Activated CD8-positive, alpha-beta memory T cell treated with anti-CD3 and anti-CD28 coated beads, Interleukin-2, amount 50 U/mL, for 48 hours (primary cell): ENCODE measurements at regions not wholly inside any gene's neighbourhood (a gene's known extent, or its start where the extent isn't known, plus 50 kb on each side); places are given as distances from the start of the nearest gene placed in this dataset.

Experiments
- DNase-seq: peaks from one replicate; pipeline ENCODE4 v3.0.0-alpha.2; 2020

DNA sequence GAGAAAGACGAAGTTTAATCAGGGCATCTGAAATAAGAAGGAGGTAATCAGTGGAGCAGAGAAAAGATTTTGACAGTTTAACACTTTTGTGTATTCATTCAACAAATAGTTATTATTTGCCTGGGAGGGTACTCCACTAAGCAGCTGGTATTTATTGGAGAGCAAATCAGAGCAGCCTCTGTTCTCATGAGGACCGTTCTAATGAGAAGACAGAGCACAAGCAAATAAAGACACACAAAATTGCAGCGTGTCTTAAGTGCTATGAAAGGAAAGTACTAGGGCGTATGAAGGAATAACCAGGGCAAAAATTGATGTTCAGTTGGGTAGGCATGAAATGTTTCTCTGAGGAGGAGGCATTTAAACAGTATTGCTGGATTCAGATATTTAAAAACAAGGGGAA is 302.9 kb upstream of the RARB start:
- DNase-seq = no peak

DNA sequence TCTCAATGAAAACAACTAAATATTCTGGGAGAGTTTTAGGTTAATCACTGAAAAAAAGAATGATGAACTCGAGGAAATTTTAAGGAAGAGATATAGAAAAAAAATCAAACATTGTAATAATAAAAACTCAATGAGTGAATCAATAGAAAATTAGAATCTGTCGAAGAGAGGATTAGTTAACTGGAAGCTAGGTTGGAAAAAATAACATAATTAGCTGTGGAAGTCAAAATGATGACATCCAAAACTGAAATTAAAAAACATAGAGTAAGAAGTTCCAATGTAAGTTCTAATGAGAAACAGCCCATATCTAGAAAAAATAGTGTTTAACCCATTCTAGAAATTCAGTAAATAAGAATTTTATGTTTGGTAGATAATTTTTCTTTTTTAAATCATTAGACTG is 299.3 kb upstream of the RARB start:
- DNase-seq = no peak

DNA sequence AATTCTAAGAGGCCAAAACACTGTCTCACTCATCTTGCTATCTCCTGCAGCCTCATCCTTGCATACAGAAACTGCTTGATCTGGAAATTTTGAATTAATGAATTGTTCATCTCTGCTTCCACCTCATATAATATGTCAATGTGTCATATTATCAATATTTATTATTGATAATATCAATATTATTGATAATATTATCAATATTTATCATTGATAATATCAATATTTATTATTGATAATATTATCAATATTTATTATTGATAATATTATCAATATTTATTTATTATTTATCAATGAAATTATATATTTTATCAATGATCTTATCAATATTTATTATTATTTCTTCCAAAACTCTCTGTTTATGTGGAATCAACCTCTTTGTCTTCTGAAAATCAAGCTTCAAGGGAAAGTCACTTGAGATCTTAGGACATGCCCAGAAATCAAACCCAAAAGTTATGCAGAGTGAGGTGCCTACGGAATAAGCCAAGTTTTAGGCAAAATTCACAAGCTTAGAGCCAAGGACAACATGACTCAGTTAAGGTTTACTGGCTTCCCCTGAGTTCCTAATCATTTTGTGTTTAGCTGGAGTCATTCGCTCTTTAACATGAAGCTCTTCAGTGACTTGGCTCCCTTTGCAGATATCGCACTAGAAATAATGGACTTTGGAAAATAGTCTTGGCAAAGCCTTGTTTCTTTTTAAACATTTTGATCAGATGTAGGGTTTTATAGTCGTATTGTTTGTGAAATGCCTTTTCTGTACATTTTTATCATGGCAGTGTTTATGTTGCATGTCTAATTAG is 297.1 kb upstream of the RARB start:
- no peak for DNase-seq

DNA sequence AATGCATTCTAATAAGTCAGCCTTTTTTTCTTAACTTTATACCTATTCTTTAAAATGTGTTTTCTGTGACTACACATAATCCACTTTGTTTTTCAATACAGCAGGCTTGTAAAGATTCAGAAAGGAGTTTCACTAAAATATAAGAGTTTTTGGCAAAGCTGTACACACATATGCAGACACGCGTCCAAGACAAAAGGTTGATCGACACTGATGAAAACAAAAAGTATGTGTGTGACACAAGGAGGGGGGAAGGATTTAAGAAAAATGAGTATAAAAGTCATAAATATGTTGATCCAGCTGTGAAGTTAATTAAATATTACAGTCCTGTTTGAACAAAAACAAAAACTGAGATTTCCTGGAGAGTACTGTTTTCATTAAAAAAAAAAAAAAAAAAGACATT is 294.5 kb upstream of the RARB start:
- no peak for DNase-seq

DNA sequence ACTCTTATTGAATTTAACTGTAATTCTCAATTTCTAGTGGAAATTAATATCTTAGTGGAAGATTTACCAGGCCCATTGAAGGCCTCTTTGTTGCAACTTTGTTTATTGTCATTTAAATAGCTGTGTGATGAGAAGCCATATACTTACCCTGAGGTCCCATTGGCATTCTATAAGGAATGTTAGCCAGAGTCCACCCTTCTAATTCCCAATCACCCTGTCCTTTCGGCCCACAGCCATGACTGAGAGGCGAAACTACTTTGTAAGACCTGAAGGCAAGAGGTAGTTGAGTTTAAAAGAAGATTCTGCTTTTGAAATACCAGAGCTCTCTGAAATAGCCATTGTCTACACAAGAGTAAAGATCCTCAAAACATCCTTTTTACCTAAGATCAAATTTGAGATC is 290.5 kb upstream of the RARB start:
- no peak for DNase-seq

DNA sequence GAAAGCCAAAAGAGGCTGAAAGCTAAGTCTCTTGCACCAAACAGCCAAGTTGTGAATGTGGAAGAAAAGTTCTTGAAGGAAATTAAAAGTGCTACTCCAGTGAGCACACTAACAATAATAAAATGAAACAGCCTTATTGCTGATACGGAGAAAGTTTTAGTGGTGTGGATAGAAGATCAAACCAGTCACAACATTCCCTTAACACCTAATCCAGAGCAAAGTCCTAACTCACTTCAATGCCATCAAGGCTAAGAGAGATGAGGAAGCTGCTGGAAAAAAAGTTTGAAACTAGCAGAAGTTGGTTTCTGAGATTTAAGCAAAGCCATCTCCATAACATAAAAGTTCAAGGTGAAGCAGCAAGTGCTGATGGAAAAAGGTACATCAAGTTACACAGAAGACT is 288.8 kb upstream of the RARB start:
- no peak for DNase-seq

DNA sequence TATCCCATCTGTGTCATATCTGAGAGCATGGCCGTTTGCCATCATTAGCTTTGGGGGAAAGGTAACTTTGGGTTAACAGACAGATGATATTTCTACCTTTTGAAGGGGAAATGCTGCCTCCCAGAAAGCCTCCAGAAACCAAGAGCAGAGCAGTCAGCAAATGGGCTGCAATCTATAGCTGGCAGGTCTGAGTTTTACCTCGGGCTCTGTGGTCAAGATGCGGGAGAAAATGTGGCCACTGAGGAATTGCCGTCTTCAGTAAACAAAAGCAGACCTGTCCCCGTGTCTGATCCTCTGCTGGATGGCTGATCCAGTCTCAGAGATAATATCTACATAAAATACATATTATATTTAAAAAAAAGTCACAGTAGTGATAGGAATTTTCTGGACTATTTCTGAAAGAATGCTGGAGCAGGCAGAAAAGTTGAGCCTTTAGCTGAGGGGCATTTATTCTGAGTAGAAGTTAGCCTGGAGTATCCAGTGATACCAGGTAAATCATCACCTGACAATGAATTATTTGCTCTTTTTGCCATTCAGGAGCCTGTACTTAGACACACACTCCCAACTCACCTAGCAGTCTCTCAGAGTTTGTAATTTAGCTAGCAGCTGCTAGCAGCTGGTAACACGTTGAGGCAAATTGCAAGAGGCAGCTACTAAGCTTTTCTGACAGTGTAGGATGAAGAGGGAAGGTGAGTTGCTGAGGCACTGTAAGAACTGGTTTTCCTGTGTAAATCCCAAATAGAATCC is 285.3 kb upstream of the RARB start:
- no peak for DNase-seq

DNA sequence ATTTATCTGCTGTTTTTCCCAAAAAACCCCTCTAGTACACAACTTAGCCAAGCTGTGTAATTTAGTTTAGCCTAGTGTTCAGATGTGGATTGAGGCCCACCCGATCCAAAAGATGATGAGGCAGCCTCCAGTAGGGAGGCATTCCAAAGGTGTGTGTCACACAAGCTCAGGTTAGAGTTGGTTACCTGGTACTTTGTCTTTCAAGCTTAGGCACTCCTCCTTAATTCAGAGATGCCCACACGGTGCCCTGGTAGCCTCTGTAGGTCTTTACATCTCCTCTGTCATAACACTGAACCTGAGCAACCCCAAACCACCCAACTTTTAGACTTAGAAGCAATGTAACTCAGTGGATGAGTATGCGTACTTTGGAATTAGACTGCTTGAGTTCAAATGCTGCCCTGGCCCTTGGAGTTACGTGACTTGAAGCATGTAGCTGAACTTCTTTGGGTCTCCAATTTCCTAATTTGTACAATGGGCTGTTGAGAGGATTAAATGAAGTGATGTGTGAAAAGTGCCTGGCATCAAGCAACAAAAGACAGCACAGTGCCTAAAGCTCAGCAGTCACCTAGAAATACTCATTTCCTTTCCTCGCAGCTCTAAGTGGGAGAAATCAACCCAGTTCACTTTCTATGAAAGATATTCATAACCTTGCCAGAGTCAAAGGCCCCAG is 284.6 kb upstream of the RARB start:
- no peak for DNase-seq

DNA sequence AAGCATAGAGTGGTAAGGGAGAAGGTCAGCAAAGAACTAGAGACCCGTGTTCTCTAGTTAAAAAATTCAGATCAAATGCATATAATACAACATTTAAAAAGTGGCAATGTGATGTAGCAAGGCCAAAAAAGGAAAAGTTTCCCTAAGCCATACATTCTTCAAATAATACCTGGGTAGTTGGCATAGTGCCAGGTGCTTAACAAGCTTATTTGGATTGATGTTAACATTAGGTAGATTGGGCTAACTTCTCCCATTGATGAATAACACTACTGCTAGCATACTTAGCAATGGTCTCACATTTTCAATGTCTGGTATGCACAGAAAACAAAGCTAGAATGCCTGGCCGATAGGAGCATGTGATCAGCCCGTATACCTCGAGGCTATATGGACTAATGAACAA is 283.6 kb upstream of the RARB start:
- no peak for DNase-seq

DNA sequence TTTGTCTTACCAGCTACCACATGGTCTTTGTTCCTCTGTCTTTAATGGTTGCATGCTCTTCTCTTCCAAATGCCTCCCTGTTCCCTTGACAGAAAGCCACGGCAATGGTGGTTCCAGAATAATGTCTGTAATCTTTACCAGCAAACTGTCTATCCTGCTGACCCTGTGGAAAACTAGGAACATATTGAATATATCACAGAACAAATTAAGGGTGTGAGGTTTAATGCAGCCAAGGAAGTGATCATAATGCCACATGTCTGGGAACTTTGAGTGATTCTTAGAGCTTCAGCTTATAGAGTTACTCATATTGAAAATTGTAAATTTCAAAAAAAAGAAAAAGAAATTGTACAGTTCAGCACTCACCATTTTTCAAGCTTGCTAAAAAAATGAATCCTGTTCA is 282.9 kb upstream of the RARB start:
- DNase-seq = no peak

DNA sequence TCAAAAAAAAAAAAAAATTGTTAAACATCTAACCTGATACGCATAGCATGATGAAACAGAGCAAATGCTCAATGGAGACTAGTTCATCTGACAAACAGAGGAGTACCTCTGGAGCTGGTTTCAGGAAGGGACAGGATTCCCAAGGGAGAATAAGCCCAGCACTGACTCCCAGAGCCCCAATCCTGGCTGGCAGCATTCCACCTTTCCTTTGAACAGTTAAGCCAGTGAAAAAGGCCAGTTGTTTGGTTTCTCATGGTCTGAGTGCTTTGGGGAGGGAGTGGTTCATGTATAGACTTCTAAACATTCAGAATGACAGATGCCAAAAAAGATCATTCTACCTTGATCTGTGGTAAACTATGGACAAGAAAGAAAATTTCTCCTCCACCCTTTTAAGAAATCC is 277.9 kb upstream of the RARB start:
- DNase-seq = no peak

DNA sequence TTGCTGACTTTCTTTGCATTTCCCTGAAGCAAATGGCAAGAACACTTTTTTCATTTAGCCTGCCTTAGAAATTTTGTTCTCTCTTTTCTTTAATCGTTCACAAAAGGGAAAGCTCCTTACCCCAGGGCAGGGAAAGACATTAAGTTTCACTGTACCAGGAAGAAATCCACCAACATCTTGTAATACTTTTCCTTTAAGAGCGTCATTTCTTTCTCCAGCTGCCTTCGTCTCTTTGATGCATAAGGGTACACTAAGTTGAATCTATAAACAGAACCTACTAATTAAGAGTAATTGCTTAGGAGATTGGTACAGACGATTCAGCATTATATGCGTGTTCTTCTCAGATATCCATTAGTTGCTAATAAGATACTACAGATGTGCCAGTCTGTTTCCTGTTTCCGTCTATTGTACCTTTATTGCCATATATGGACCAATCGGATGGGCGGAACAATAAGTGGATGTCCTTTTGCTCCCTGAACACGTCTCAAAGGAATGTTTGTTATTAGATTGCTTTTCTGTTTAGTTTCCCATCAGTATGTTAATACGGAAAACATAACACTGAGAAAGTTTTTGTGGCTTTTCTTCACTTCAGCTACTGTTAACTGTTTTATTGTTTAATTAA is 276.7 kb upstream of the RARB start:
- DNase-seq = no peak

DNA sequence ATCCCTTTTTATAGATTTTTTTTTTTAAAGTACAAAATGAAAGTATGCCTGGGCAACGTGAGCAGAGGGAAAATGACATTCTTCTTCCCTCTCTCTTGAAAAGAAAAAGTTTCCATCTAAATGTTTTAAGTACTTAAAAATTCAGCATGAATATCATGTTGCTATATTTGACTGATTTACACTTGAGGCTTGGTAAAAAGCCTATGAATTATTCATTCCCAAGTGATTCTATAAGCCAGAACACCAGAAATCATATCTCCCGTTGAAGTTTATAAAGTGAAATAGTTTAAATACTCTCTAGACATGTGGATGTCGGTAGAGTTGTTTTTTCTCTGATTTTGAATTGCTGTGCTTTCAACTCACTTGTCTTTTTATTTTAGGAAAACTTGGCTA is 276.2 kb upstream of the RARB start:
- no peak for DNase-seq

DNA sequence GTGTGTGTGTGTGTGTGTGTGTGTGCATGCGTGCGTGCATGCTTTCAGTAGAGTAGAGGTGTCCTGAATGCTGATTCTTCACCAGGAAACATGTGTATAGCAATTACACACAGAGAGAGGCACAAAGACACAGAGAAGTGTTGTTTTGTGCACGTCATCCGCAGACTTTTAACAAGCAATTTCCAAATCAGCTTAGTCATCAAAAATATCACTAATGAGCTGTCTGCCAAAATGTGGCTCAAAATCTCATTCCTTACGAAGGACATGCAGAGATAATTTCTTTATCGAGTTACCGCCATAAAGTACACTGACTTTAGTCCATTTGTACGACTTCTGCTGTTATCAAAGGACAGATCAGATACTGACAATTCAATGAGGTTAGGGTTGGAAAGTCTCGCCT is 274.9 kb upstream of the RARB start:
- DNase-seq = no peak

DNA sequence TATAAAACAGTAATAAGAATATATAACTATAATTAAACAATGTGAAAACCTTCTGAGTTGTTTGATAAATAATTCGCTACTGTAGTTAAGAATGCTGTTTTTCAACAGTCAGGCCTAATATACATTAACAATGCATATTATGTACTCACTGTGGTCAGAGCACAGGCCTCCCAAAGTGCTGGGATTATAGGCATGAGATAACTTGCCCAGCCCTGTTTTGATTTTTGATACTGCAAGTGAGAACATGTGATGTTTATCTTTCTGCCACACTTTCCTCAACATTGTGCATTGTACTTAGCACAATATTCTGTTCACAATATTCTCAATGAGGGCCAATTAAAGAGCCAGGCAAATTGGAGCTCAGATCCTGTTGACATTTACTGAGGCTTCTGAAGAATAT is 274.5 kb upstream of the RARB start:
- no peak for DNase-seq

DNA sequence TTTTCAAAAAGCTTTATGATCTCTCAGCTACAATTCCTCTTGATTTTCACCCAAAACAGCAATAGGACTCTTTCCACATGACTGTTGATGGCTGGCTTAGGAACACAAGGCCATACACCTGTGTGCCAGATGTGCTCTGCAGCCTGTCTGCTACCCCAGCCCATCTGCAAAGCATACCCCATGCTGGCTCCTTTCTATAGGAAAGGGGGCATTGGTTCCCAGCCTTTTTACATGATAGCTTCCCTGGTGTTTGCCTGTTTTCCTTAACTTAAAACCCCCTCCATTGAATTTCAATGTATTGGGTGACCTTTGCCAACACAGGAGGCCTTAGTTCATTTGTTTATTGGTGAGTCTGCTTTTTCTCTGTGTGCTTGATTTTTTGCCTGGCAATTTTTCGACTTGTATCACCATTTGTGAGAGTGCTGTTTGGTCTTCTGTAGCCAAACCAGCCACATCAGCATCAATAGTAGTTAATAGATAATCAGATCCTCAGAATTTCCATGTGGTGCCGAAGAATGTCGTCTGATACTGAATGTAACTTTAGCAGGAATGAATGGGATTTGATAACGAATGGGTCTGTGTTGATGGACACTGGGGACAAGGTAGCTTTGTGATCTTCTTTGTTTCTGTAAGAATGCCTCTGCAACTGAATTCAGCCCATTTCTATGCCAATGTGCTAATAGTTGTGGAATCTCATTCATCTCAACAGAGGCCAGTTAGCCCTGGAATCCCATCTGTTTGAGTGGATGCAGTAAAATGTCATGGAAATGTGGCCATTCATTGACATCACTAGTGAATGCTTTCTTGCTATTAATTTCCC is 272.2 kb upstream of the RARB start:
- no peak for DNase-seq

DNA sequence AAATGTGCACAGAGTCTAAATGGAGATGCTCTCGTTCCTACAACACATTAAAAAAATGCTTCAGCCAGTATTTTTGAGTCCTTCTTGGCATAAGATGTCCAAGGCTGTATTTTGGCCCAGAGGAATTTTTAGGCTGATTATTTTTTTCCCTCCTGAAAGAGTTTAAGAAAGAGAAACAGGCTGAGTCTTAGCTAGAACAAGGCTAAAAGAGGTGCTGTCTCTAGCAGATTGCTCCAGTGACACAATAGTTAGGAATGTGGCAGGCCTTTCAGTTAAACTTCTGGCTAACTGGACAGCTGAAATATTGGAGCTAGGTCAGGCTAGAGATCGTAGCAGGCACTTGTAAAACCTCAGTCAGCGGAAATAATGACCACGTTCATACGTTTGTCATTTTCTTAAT is 271.4 kb upstream of the RARB start:
- no peak for DNase-seq

DNA sequence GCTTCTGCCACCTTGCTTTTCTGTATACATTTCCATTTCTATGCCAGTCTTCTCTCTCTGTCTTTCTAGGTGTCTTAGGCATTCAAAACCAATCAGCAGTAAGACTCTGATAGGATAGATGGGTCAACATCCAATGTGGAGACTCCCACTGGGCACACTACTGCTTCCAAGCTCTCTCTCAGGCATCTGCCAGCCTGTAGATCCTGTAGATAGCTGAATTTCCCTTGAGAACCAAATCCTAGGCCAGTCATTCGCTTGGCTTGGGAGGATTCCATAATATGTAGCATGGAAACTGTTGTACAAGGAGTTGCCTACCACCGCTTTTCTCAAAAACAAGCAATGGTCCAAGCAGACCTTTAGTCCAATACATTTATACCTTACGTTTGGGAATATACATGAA is 262.8 kb upstream of the RARB start:
- no peak for DNase-seq

DNA sequence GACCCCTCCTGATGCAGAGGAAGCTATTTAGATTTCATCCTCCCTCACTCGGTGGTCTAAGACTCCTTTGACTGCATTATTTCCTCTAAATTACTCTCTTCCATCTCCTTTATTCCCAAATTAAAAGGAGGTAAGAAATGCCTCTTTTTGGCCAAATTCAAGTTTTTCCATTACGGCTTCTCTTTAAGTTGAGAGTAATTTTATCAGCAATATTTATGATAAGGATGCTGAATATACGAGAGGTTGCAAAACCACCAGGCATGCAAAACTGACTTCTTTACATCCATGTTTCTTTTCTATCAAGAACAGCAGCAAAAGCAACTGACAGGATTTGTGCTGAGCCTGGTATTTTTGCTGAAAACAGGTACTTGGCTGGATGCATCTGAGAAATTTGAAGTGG is 262.0 kb upstream of the RARB start:
- no peak for DNase-seq

DNA sequence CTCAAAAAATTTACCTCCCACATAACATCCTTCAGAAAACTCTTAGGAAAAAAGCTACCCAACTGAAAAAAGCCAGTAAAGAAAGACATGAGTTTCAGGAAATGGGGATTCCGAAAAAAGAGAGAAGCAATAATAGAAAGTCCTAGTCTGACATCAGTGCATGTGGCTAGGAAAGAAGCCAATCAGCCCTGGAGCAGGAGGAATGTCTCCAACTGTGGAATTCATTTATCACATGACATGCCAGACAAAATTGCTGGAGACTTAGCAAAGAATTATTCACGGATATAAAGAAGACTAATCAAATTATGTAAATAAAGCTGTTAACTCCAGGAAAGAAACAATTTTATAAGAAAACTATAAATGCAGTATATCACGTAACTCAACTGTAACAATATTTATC is 258.9 kb upstream of the RARB start:
- no peak for DNase-seq

DNA sequence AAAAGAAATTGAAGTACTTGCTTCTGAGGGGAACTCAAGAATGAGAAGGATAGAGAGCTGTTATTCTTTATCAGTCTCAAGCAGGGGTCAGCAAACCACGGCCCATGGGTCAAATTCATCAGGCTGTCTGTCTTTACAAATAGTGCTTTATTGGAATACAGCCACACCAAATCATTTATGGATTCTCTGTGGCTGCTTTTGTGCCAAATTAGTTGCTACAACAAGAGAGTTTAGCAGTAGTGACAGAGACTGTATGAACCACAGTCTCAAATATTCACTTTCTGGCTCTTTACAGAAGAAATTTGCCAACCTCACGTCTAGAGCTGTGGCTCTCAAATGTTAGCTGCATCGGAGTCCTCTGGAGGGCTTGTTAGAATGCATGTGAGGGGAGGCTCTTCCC is 258.0 kb upstream of the RARB start:
- no peak for DNase-seq

DNA sequence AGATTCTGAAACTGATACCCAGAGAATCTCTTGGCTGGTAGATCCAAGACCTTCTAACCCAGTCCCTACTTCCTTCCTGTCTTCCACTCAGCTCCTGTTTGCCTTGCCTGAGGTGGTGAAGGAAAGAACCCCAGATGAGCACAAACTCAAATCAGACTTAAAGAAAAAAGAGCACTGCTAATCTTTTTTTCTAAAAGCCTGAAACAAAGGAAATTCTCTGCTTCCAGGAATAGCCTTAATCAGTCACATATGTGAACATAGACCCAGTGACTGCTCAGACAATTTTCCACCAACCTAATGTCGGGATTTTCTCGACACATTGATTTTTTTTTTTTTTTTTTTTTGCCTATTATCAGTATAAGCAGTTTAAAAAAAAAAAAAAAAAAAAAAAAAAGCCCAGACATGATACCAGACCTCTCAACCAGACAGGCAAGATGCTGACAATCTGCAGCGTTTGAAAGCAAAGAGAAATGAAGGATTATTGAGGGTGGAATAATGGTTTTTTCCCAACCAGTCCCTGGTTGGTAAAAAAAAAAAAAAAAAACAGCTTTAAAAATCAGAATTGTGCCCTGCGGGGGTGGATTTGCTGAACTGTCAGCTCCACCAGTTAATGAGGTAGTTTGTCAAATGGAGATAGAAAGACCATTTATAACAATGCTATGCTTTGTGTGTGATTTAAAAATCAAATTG is 256.8 kb upstream of the RARB start:
- DNase-seq = no peak
